ENCODE measurements at regions not wholly inside any gene's neighbourhood (a gene's known extent, or its start where the extent isn't known, plus 50 kb on each side); places are given as distances from the start of the nearest gene placed in this dataset.

DNA sequence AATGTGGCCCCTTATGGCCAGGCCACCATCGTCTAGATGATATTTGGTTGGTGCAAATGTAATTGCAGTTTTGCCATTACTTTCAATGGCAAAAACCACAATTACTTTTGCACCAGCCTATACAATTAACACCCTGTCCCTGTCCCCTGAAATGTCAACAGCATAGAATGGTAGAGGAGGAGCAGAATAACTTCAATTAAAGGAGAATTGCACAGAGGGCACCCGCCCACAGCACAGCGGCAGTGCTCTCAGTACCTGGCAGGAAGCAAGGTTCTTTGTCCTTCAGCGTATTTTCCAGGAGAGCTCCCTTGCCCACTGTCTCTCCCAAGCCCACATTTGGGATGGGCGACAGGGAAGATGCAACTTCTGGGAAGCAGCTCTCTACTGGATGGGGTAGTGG lies 115.3 kb downstream of the TRIM29 start:
- TF ChIP-seq PHF21A (CRISPR knock-in tag; IDR thresholded peaks at IDR 0.05) (no peak), MAZ (IDR thresholded peaks at IDR 0.05; ENCODE audit: borderline replicate concordance, low read depth, low read length) (no peak), MAZ (CRISPR knock-in tag; IDR thresholded peaks at IDR 0.05; ENCODE audit: low read depth) (no peak), CTCF (CRISPR knock-in tag; IDR thresholded peaks at IDR 0.05) (no peak), MAFG (CRISPR knock-in tag; IDR thresholded peaks at IDR 0.05) (no peak), SMARCE1 (IDR thresholded peaks at IDR 0.05; ENCODE audit: borderline replicate concordance) (no peak), TARDBP (CRISPR knock-in tag; IDR thresholded peaks at IDR 0.05) (no peak), UBTF (CRISPR knock-in tag; IDR thresholded peaks at IDR 0.05) (no peak), BCL6 (CRISPR knock-in tag; IDR thresholded peaks at IDR 0.05) (no peak), ZFP1 (CRISPR knock-in tag; IDR thresholded peaks at IDR 0.05) (no peak), ZNF766 (CRISPR knock-in tag; IDR thresholded peaks at IDR 0.05; ENCODE audit: borderline replicate concordance) (no peak), ZMAT5 (CRISPR knock-in tag; IDR thresholded peaks at IDR 0.05; ENCODE audit: borderline replicate concordance, low read depth) (no peak), CHD2 (IDR thresholded peaks at IDR 0.05; ENCODE audit: low read depth, low read length) (no peak), RBM22 (optimal IDR thresholded peaks at IDR 0.05; ENCODE audit: low read length) (no peak)
- TF ChIP-seq, protein P1, sequence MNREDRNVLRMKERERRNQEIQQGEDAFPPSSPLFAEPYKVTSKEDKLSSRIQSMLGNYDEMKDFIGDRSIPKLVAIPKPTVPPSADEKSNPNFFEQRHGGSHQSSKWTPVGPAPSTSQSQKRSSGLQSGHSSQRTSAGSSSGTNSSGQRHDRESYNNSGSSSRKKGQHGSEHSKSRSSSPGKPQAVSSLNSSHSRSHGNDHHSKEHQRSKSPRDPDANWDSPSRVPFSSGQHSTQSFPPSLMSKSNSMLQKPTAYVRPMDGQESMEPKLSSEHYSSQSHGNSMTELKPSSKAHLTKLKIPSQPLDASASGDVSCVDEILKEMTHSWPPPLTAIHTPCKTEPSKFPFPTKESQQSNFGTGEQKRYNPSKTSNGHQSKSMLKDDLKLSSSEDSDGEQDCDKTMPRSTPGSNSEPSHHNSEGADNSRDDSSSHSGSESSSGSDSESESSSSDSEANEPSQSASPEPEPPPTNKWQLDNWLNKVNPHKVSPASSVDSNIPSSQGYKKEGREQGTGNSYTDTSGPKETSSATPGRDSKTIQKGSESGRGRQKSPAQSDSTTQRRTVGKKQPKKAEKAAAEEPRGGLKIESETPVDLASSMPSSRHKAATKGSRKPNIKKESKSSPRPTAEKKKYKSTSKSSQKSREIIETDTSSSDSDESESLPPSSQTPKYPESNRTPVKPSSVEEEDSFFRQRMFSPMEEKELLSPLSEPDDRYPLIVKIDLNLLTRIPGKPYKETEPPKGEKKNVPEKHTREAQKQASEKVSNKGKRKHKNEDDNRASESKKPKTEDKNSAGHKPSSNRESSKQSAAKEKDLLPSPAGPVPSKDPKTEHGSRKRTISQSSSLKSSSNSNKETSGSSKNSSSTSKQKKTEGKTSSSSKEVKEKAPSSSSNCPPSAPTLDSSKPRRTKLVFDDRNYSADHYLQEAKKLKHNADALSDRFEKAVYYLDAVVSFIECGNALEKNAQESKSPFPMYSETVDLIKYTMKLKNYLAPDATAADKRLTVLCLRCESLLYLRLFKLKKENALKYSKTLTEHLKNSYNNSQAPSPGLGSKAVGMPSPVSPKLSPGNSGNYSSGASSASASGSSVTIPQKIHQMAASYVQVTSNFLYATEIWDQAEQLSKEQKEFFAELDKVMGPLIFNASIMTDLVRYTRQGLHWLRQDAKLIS (CRISPR knock-in tag; IDR thresholded peaks at IDR 0.05), result no peak

Measured in HepG2 (cell line).